Tibial nerve (tissue), 4 donors: ENCODE measurements at regions not wholly inside any gene's neighbourhood (a gene's known extent, or its start where the extent isn't known, plus 50 kb on each side); places are given as distances from the start of the nearest gene placed in this dataset.

ENCODE experiments used
- DNase-seq, 2 donors: peaks; one replicate each; pipeline ENCODE4 v3.0.0-alpha.2; 2019; ENCODE audit warnings: low spot score in 2 of 2
- H3K27ac ChIP-seq, 4 donors: fragments of 200-600 bp; sonication (generic) in 3 of 4; one replicate each; pipeline ENCODE4 v1.5.1; 2017 to 2019; ENCODE audit warnings: mild to moderate bottlenecking in 1 of 4
- H3K27me3 ChIP-seq, 2 donors: fragments of 200-600 bp; sonication (generic) in 1 of 2; one replicate each; pipeline versions ENCODE4 v1.5.1 to v1.6.0; 2017 to 2019
- H3K36me3 ChIP-seq, 3 donors: fragments of 200-600 bp; sonication (generic); one replicate each; pipeline ENCODE4 v1.5.1; 2018 to 2019
- H3K4me1 ChIP-seq, 4 donors: fragments of 200-600 bp; sonication (generic) in 3 of 4; one replicate each; pipeline ENCODE4 v1.5.1; 2017 to 2019
- H3K4me3 ChIP-seq, 4 donors: fragments of 200-600 bp; sonication (generic) in 3 of 4; one replicate each; pipeline ENCODE4 v1.5.1; 2017 to 2019; ENCODE audit warnings: mild to moderate bottlenecking in 1 of 4, moderate library complexity in 1 of 4
- H3K9me3 ChIP-seq, 4 donors: fragments of 200-600 bp; sonication (generic) in 3 of 4; one replicate each; pipeline ENCODE4 v1.5.1; 2017 to 2019
- CTCF ChIP-seq, 5 experiments: fragments of 200-600 bp in 3 of 5; fragments of 450-650 bp in 2 of 5; sonication (generic) in 3 of 5; IDR thresholded peaks; one replicate each; pipeline ENCODE4 v1.5.1; 2016 to 2019; ENCODE audit warnings: antibody characterized with exemption in 5 of 5, mild to moderate bottlenecking in 3 of 5, moderate library complexity in 2 of 5
- EP300 ChIP-seq, 2 donors: sonication (generic); formaldehyde crosslinking; IDR thresholded peaks; one replicate each; pipeline ENCODE4 v1.6.1; 2017; ENCODE audit warnings: antibody characterized with exemption in 2 of 2, mild to moderate bottlenecking in 1 of 2
- POLR2A ChIP-seq, 2 donors: fragments of 450-650 bp; IDR thresholded peaks; one replicate each; pipeline ENCODE4 v1.6.1; 2017; ENCODE audit warnings: antibody characterized with exemption in 2 of 2, mild to moderate bottlenecking in 2 of 2, moderate library complexity in 2 of 2
- WGBS, 2 donors: methylation state at CpG; one replicate each; pipeline ENCODE4 v1.1.5; 2018; 5-methylcytosine and 5-hydroxymethylcytosine counted together

GRCh38 chr6:15882345-15882744 is 219.5 kb upstream of the DTNBP1 start:
- 74 to 79% methylated on average over 4 of the region's 4 CpGs for WGBS, 2 donors
- H3K36me3 ChIP-seq: no peaks in the 10 kb centered on the region
- peaks cover 0 to 13% (median 5%) of the 10 kb centered on the region in 4 donors for H3K4me1 ChIP-seq
- H3K27ac ChIP-seq: no peak overlapping the region
- TF ChIP-seq EP300 (IDR thresholded peaks at IDR 0.05) (no peak), POLR2A (IDR thresholded peaks at IDR 0.05) (no peak), CTCF (IDR thresholded peaks at IDR 0.05) (no peak)
- H3K4me3 ChIP-seq: no peak overlapping the region
- no peaks in the 10 kb centered on the region for H3K27me3 ChIP-seq
- no peaks in the 10 kb centered on the region for H3K9me3 ChIP-seq
- no peak for DNase-seq

- no peak for TF ChIP-seq POLR2A (IDR thresholded peaks at IDR 0.05)
- peak; percentile 17 to 70 for TF ChIP-seq EP300 (IDR thresholded peaks at IDR 0.05)
- Histone ChIP-seq H3K4me3 (no peak overlapping the region), H3K27me3 (no peaks in the 10 kb centered on the region), H3K4me1 (peaks cover 0 to 13% (median 5%) of the 10 kb centered on the region in 4 donors), H3K36me3 (no peaks in the 10 kb centered on the region), H3K27ac (no peak overlapping the region), H3K9me3 (no peaks in the 10 kb centered on the region)
- peak in 1 of 2 donors; percentile 45 for DNase-seq
- WGBS, 2 donors: 75 to 86% methylated on average over 3 of the region's 3 CpGs
Measured at GRCh38 chr6:15881150-15881549, 218.3 kb upstream of the DTNBP1 start.

GRCh38 chr6:15880262-15880973 is 217.6 kb upstream of the DTNBP1 start:
- Histone ChIP-seq H3K9me3 (no peaks in the 10 kb centered on the region), H3K27ac (peak overlapping the region in 1 of 4 donors; percentile 26), H3K4me3 (no peak overlapping the region), H3K27me3 (no peaks in the 10 kb centered on the region), H3K4me1 (peaks cover 0 to 13% (median 5%) of the 10 kb centered on the region in 4 donors), H3K36me3 (no peaks in the 10 kb centered on the region)
- 70 to 86% methylated on average over 4 of the region's 4 CpGs for WGBS, 2 donors
- TF ChIP-seq CTCF (IDR thresholded peaks at IDR 0.05) (no peak), POLR2A (IDR thresholded peaks at IDR 0.05) (no peak)
- DNase-seq: no peak

- Histone ChIP-seq H3K27me3 (no peaks in the 10 kb centered on the region), H3K36me3 (no peaks in the 10 kb centered on the region), H3K27ac (peak overlapping the region in 1 of 4 donors; percentile 26), H3K4me3 (no peak overlapping the region), H3K4me1 (peaks cover 0 to 13% (median 5%) of the 10 kb centered on the region in 4 donors), H3K9me3 (no peaks in the 10 kb centered on the region)
- DNase-seq: peak; percentile 46 to 51
- TF ChIP-seq CTCF (IDR thresholded peaks at IDR 0.05) (no peak), POLR2A (IDR thresholded peaks at IDR 0.05) (no peak), EP300 (IDR thresholded peaks at IDR 0.05) (no peak)
- WGBS, 2 donors: 18 to 31% methylated on average over 12 of the region's 12 CpGs
Measured at GRCh38 chr6:15879371-15880261, 216.8 kb upstream of the DTNBP1 start.

GRCh38 chr6:15877231-15877630 is 214.4 kb upstream of the DTNBP1 start:
- no peak for DNase-seq
- Histone ChIP-seq H3K4me1 (peaks cover 0 to 13% (median 5%) of the 10 kb centered on the region in 4 donors), H3K36me3 (no peaks in the 10 kb centered on the region), H3K9me3 (no peaks in the 10 kb centered on the region), H3K4me3 (no peak overlapping the region), H3K27me3 (no peaks in the 10 kb centered on the region), H3K27ac (no peak overlapping the region)
- TF ChIP-seq EP300 (IDR thresholded peaks at IDR 0.05): no peak
- TF ChIP-seq POLR2A (IDR thresholded peaks at IDR 0.05): no peak
- no peak for TF ChIP-seq CTCF (IDR thresholded peaks at IDR 0.05)
- WGBS, 2 donors: 76 to 85% methylated on average over 2 of the region's 2 CpGs
